Prostate gland (tissue), 2 donors: ENCODE measurements at regions not wholly inside any gene's neighbourhood (a gene's known extent, or its start where the extent isn't known, plus 50 kb on each side); places are given as distances from the start of the nearest gene placed in this dataset.

Source experiments
- CTCF ChIP-seq, 4 experiments: fragments of 200-600 bp in 2 of 4; fragments of 450-650 bp in 2 of 4; sonication (generic) in 2 of 4; IDR thresholded peaks; 1 replicate in 3 of 4; 2 replicates in 1 of 4; pipeline ENCODE4 v1.5.1; 2016 to 2019; ENCODE audit warnings: antibody characterized with exemption in 4 of 4, mild to moderate bottlenecking in 2 of 4, moderate library complexity in 2 of 4
- POLR2A ChIP-seq: fragments of 450-650 bp; IDR thresholded peaks from one replicate; pipeline ENCODE4 v1.6.1; 2016; ENCODE audit warnings: antibody characterized with exemption, mild to moderate bottlenecking
- POLR2AphosphoS5 ChIP-seq: sonication (generic); formaldehyde crosslinking; IDR thresholded peaks from one replicate; pipeline ENCODE4 v1.6.1; 2017; ENCODE audit warnings: antibody characterized with exemption

- TF ChIP-seq CTCF (IDR thresholded peaks at IDR 0.05), result no peak
- TF ChIP-seq POLR2AphosphoS5, result no peak
- TF ChIP-seq POLR2A, result no peak
Measured at GRCh38 chr5:20266066-20266465, 278.1 kb upstream of the CDH18 start.
